GM19452 (cell line): ENCODE measurements at regions not wholly inside any gene's neighbourhood (a gene's known extent, or its start where the extent isn't known, plus 50 kb on each side); places are given as distances from the start of the nearest gene placed in this dataset.
"Not testable (repeated sequence)": the region's sequence is repeated elsewhere in the genome, so short reads cannot be mapped to it uniquely, and the experiment has no call there.

ENCODE experiments used
- ATAC-seq: cut with Tn5 transposase; IDR thresholded peaks from one replicate; pipeline ENCODE4 v1.9.1; 2021; ENCODE audit not compliant: unreplicated experiment

DNA sequence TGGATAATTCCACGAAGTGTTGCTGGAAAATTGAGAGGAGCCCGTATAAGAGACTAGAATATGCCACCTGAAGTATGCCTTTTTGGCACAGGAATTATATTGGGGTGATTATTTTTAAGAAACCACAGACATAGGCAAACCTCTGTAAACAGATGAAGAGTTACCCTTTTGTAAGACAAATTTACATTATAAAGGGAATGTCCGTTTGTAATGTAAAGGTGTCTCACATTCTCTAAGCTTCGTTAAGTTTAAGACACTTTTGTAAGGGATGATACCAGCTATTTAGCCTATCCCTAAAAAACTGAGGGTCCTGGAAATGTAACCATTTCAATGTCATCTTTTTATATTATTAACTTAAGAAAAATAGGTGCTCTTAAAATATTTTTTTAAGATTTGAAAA, 432.8 kb upstream of the SYT4 start:
- no peak for ATAC-seq

DNA sequence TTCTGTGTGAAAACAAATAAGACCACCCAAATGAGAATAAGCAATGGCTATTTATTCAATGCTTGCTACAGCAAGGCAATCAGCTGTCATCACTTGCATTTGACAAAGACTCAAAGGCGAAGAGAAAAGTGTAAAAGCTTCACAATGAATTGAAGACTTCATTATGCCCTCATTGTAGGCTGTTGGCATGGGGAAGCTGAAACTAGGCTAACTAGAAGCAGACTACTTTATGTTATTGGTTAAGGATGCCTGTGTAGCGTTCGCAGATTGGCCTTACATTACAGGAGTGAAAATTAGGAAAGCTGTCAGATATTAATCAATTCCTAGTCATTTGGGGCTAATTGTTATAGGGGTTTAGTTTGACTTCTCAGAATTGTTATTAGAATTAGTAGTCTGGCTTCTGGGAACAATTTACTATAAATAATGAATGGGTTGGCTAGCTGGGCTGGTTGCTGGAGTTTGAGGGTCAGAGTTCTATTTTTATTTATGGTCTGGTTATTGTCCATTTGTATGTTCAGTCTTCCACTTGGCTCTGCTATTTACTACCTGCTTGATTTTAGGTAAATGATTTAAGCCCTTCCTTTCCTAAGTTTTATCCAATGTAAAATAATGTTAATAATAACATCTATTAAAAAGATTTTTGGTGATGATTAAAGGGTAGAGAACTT, 437.2 kb upstream of the SYT4 start:
- no peak for ATAC-seq

DNA sequence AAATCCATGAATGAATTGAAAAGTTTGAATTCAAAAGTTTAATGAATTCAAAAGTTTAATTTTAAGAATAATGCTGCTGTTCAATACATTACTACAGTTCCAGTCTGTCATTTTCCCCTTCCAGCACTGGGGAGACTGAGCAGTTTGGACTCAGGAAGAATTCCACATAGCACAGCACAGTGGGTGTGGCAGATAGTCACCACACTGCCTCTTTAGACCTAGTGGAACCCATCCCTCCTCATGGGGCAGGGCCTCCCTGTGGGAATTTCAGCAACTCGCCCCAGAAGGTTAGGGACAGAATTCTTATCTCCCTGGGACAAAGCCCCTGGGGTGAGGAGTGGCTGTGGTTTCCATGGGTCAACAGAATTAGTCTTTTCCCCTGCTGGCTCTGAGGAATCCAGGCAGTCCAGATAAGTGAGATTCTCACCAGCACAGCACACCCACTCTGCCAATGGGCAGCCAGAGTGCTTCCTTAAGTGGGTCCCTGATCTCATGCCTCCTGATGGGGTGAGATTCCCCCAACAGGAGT, 442.0 kb upstream of the SYT4 start:
- no peak for ATAC-seq

DNA sequence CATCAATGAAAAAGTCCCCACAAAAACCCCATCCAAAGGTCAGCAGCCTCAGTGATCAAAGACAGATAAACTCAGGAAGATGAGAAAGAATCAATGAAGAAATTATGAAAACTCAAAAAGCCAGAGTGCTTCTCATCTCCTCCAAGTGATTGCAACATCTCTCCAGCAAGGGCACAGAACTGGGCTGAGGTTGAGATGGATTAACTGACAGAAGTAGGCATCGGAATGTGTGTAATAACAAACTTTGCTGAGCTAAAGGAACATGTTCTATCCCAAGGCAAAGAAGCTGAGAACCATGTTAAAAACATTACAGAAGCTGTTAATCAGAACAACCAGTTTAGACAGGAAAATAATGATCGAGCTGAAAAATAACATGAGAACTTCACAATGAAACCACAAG, 442.8 kb upstream of the SYT4 start:
- no peak for ATAC-seq

DNA sequence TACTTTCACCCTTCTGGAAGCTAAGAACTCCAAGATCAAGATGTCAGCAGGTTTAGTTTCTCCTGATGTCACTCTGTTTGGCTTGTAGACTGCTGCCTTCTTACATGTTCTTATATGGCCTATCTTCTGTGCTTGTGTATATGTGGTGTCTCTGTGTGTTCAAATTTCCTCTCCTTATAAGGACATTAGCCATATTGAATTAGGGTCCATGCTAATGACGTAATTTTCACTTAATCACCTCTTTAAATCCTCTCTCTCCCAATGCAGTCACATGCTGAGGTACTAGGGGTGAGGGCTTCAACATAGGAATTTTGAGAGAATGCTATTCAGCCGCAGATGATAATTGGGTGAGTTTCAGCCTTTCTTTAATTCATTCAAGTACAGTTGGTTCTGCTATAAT, 458.3 kb upstream of the SYT4 start:
- no peak for ATAC-seq

DNA sequence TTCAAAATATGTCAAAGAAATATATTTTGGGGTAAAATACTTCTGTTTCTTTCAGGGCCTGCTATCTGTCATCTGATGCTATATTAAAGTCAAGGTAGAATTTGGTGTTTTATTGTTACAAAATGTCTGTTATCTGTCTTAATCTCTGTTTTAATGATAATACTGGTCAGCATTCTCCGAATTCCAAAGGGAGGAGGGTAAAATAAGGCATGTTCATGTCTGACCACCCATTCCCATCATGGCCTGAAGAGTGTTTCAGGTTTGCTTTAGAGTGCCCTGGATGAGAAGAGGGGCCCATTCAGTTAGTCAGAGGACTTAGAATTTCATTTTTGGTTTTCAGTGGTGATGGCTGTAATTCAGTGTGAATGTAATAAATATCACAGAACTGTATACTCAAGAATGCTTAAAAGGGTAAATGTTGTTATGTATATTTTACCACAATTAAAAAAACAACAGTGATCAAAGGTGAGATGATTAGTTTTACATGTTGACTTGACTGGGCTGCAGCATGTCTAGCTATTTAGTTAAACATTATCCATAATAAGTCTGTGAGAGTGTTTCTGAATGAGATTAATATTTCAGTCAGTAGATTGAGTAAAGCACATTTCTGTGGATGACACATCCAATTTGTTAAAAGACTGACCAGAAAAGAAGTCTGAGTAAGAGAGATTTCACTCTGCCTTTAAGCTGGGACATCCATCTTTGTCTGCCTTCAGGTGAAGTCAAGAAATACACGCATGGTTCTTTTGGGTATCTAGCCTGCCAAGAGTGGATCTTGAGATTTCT, 467.9 kb upstream of the SYT4 start:
- ATAC-seq = no peak

DNA sequence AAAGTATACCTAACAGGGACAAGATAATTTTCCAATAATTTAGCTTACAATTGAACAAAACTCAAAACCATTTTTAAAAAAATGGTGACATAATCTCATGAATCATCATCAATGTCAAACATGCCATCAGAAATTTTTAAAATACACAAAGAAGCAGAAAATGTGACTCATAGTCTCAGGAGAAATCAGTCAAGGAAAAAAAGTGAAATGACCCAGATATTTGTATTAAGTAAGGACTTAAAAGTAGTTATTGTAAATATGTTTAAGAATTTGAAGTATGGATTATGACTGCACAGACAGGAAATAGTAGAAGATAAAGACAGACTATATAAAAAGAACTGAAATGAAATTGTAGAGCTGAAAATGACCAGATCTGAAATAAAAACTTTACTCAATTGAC, 473.9 kb upstream of the SYT4 start:
- ATAC-seq = no peak

DNA sequence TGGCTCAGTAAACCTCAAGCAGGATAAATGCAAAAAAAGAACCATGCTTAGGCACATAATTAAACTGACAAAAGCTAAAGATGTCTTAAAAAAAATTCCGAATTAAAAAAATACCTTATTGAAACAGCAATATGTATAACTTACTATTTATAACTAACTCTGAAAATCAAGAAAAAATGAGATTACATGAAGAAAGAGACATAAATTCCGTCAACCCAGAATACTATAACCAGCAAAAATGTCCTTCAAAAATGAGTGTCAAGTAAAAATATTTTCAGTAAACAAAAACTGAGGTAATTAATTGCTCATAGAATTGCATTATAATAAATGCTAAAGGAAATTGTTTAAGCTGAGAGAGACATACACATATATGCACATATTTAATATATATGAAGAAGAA, 474.5 kb upstream of the SYT4 start:
- no peak for ATAC-seq

DNA sequence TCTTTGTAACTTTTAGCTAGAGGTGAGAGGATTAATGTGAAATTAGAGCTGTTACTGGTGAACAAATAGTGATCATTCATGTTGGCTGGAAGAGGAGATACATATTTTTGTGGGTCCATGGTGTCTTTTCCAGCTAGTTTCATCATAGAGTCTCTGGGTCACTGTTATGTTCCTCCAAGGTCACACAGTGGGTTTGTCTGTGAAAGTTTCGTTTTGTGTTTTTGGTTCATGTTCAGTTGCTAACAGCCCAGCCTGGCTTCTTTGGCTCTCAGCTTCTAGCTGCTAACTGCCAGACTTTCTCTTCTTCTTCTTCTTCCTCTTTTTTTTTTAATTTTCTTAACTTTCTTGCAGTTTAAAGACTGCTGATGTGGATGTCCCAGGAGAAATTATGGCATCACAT, 480.0 kb upstream of the SYT4 start:
- ATAC-seq = no peak

DNA sequence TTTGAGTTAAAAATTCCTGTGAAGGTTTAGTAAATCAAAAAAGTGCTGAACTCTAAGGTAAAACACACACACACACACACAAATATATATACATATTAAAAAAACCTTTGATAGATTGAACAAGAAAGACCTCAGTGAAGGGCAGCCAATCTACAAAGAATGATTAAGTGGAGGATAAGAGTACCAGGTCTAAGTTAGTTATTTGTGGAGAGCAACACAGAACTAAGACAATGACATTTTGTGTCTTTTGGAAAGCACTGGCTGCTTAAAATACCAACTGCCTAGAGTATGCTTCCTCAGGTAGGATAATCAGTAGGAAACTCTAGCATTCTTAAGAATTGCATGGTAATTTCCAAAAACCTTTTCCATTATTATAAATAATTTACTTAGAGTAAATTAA, 481.4 kb upstream of the SYT4 start:
- no peak for ATAC-seq

DNA sequence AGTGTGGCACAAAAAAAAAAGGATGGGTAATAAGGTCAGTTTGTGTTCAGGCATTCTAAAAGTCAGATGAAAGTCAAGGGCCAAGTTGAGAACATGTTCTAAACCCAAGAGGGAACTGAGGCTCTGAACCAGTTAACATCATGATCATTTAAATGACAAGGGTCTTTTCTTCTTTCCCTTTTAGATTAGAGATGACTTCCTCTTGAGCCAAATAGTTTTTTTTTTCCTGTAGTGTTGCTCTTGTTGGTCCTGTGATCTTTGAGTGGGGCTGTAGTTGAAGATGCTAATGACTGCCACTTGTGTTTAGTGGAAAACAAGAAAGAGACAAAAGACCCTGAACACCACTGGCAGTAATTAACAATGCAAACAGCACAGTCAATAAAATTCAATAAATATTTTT, 482.7 kb upstream of the SYT4 start:
- ATAC-seq = no peak

DNA sequence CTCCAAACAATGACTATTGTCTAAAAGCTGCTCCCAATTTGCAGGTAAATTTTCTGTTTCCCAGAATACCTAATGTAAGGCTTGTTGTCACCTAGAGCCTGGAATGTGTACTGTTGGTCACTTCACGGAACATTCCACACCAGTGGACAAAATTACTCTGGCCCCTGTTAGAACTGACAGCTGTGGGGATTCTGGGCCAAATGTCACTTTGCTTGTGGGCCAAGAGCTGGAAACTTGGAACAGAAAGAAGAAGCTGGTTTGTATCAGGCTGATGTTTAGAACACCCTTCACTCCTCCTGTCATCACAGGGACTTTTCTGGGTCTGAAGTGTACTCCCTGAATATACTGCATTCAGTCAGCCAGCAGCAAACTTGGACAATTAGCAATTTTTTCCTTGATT, 495.6 kb upstream of the SYT4 start:
- no peak for ATAC-seq

DNA sequence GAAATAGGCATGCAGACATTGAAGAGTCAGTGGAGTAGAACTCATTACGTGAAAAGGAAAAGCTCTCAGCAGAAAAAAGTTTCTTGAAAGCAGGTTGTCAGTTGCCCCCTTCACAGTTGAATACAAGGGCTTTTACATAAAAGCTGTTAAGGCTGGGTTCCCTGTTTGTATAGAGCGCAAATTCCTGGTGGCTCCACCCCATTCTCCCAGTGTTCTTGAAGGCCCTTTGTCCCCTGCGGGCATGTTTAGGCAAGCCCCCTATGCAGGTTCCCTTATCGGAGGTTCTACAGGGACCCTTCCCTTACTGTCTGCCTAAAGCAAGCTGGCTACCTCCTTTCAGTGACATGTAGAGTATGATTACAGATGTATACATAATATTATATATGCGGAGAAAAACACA, 497.2 kb upstream of the SYT4 start:
- no peak for ATAC-seq

DNA sequence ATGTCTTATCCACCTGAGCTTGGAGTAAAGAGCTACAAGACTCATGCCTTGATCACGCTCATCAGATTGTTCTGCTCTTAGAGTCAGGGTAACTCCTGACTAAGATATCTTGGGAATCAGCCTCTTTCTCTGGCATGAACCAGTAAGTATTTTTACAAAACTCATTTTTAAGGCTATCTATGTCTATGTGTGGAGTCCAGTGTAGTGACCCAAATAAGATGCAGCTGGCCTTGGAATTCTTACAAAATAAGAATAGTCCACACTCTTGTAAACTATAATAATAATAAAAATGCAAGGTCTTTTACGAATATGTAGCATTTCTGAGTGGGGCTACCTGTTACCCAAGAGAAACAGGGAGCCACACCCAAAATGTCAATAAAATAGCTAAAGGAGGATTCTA, 498.3 kb upstream of the SYT4 start:
- ATAC-seq = no peak

DNA sequence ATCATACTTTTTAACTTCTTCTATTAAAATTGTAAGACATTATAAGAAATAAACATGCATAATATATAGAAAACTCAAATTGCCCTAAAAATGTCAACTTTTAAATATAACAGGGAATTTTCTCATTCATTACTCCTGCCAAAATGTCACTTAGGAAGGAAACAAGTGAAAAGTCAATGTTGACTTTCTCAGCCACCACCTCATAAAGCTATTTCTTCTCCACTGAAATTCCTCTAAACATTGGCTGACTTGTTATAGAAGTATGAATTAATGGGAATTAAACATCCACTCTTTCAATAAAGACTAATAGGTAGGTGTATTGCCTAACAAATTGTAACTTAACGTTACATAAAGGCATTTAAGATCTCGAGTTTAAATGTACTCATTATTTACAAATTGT, 499.7 kb upstream of the SYT4 start:
- no peak for ATAC-seq

DNA sequence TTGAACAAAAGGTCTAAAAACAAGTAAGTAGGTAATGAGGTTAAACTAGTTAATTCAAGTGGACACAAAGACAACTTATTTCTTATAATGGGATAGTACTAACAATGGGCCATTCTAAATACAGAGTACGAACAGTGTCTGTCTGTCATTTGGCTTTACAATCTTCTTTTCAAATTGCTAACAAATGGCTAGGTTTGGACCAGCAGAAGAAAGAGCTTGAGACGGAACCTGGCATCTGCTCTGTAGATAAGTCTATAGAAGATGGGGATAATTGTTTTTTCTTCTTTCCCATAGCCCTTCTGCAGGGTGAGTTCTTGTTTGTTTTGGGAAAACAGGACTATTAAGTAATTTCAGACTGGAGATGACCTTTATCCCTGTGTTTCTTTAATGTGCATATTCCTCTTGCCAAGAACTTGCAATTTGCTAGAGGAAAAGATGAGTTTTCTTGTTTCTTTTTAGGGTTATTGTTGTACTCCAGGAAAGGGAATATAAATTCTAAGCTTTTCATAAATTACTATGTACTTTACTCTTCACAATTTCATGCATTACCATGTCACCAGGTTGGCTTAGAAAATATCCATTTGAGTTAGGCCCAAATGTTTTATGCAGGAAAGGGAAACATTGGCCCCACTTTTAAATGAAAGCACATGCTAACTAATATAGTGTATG, 500.5 kb upstream of the SYT4 start:
- no peak for ATAC-seq

DNA sequence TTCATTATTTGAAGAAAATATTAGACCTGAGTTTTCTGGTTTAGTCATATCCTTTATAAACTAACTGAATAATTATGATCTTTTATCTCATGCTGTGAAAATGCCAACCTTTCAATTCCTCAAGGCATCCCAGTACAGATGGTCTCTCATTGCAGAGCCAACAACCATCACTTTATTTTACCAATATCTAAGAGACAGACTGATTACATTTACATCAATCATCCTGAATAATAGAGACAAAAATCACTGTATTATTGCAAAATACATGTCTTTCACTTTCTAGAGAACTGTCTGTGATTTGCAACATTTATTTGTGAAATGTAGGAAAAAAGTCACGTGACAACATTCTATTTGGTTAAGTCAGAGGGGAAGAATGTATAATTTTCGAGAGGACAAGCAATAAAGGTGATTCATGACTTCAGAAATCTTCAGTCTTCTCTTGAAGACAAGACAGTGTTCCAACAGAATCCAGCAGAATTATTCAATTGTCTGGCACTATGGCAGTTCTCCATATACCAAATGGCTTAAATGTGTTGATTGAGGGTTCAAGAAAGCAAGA, 503.6 kb upstream of the SYT4 start:
- no peak for ATAC-seq

DNA sequence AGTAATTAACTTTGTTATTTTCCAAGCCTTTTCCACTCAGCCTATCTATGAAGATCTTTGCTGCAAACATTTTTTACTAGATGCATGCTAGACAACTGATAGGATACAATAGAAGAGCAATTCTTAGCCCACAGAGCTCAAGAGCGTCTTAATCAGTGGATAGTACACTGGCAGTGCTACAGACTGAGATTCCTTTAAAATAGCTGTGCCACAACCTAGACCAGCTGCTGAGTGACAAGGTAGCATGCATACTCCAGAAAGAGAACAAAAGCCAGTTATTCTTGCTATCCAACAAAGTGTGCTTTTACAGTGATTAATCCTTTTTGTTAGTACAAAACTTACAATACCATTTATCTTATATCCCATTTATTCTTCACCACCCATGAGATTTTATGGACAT, 507.9 kb upstream of the SYT4 start:
- ATAC-seq = no peak

DNA sequence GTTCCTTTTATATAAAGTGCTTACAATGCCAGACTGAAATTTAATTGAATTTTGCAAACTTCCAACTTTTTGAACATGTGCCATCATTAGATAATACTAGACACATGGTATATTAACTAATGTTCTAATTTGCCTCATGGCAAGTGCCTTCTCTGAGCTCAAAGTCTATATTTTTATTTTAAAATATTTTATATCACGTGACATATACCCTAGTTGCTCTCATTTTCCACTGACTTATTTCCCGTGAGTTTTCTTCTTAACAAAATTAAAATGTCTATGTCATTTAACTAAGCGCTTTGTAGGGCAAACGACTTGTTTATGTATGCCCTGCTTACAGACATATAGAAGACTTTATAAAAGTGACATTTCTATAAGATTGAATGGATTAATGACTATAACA, 509.6 kb upstream of the SYT4 start:
- ATAC-seq = no peak

DNA sequence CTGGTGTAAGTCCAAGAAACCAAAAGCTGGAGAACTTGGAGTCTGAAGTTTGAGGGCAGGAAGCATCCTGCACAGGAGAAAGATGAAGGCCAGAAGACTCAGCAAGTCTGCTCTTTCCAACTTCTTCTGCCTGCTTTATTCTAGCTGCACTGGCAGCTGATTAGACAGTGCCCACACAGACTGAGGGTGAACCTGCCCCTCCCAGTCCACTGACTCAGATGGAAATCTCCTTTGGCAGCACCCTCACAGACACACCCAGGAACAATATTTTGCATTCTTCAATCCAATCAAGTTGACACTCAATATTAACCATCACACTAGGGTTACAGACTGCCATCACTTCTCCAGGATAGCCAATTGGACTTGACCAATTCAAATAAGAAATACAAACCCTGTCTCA, 510.4 kb upstream of the SYT4 start:
- ATAC-seq = not testable (repeated sequence)

DNA sequence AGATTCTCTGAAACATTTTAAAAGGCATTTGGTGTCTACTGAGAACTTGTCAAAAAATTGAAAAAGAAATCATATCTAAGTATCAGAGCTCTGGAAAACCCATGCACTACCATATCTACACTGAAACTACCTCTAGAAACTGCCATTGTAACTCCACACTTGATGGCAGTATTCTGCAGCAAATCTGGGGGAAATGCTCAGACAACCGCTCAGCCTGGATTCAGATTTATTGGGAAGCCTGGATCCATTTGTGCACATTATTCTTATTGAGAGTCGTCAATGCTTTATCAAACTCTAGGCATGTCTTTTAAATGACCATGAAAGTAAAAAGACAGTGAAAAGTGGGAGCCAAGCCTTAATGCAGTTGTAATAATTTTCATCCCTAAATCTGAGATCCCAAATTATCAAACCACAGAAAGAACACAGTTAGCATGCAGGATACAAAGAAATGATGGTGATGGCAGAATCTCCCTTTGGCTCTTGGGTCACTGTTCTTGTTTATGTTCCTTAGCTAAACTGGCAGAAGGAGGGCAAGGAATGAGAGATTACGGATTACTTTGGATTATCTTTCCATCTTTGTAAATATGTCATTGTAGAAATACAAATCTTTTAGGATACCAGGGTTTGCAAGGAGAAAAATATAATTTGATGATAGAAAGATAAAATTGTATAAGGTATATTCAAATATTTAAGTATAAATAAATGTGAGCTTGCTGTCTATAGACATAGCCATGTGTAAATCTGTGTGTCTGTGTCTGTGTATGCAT, 512.1 kb upstream of the SYT4 start:
- ATAC-seq = no peak
